CD4-positive, alpha-beta T cell (primary cell): ENCODE measurements at regions not wholly inside any gene's neighbourhood (a gene's known extent, or its start where the extent isn't known, plus 50 kb on each side); places are given as distances from the start of the nearest gene placed in this dataset.

Experiments used
- ATAC-seq: fragments of 200-7000 bp; cut with Tn5 transposase; one replicate; pipeline ENCODE4 v1.10.0; 2022; ENCODE audit warnings: mild to moderate bottlenecking; ENCODE audit not compliant: poor library complexity
- CTCF ChIA-PET: fragments of 350-600 bp; sonication (Branson Sonifier 250); formaldehyde crosslinking; loops from one replicate; lab custom pipeline; 2021; ENCODE audit warnings: antibody characterized with exemption, inconsistent platforms; lab: Charles Lee
- POLR2A ChIA-PET: fragments of 350-600 bp; sonication (Branson Sonifier 250); formaldehyde crosslinking; loops from one replicate; lab custom pipeline; 2021; ENCODE audit warnings: antibody characterized with exemption, inconsistent platforms; lab: Charles Lee
- DNase-seq, 14 experiments: peaks; one replicate each; pipeline ENCODE4 v3.0.0-alpha.2; 2013 to 2020; ENCODE audit warnings: mixed read lengths in 2 of 14
- H3K27ac ChIP-seq, 2 donors: one replicate each; pipeline versions ENCODE4 v1.5.1 to v1.7.0; 2013; ENCODE audit warnings: low read length in 2 of 2, low read depth in 1 of 2, mild to moderate bottlenecking in 1 of 2
- H3K27me3 ChIP-seq, 2 experiments: 1 replicate in 1 of 2; 2 replicates in 1 of 2; pipeline versions ENCODE4 v1.6.1 to v1.7.0; 2013; ENCODE audit warnings: low read length in 2 of 2, control low read depth in 1 of 2, mild to moderate bottlenecking in 1 of 2, moderate library complexity in 1 of 2; ENCODE audit not compliant: insufficient read depth in 2 of 2, control insufficient read depth in 1 of 2
- H3K36me3 ChIP-seq: one replicate; pipeline ENCODE4 v1.6.1; 2013; ENCODE audit warnings: low read length, control low read depth; ENCODE audit not compliant: insufficient read depth
- H3K4me1 ChIP-seq: one replicate; pipeline ENCODE4 v1.6.1; 2013; ENCODE audit warnings: low read length, control low read depth; ENCODE audit not compliant: insufficient read depth
- H3K4me3 ChIP-seq: one replicate; pipeline ENCODE4 v1.5.1; 2013; ENCODE audit warnings: mild to moderate bottlenecking, low read length, moderate library complexity
- H3K9me3 ChIP-seq, 2 experiments: 1 replicate in 1 of 2; 2 replicates in 1 of 2; pipeline versions ENCODE4 v1.6.1 to v1.7.0; 2013; ENCODE audit warnings: low read length in 2 of 2, mild to moderate bottlenecking in 2 of 2, control low read depth in 1 of 2, moderate library complexity in 1 of 2; ENCODE audit not compliant: control insufficient read depth in 1 of 2, insufficient read depth in 1 of 2
- H3K27ac Mint-ChIP-seq: one replicate; pipeline ENCODE4 v1.8.0; 2020; ENCODE audit warnings: mixed read lengths
- H3K27me3 Mint-ChIP-seq: one replicate; pipeline ENCODE4 v1.8.0; 2021; ENCODE audit warnings: mixed read lengths
- H3K36me3 Mint-ChIP-seq: one replicate; pipeline ENCODE4 v1.8.0; 2021; ENCODE audit warnings: low read depth, mixed read lengths
- H3K4me1 Mint-ChIP-seq: one replicate; pipeline ENCODE4 v1.8.0; 2021; ENCODE audit warnings: low read depth, mixed read lengths
- H3K4me3 Mint-ChIP-seq: one replicate; pipeline ENCODE4 v1.8.0; 2020; ENCODE audit warnings: mild to moderate bottlenecking, mixed read lengths
- H3K9me3 Mint-ChIP-seq: one replicate; pipeline ENCODE4 v1.8.0; 2020; ENCODE audit warnings: mixed read lengths
- intact Hi-C, 2 experiments: fragments of 100-400 bp; cut with DNase I in 1 of 2; cut with micrococcal nuclease in 1 of 2; formaldehyde crosslinking; loops; one replicate each; pipeline versions ENCODE4 v1.15.1 to v1.9.0; 2023 to 2025; cut with DNase I, micrococcal nuclease
- TF ChIP-seq, protein P1 (sequence below): fragments of 200-600 bp; IDR thresholded peaks from one replicate; pipeline ENCODE4 v1.8.0; 2022; ENCODE audit warnings: antibody characterized with exemption, mild to moderate bottlenecking

DNA sequence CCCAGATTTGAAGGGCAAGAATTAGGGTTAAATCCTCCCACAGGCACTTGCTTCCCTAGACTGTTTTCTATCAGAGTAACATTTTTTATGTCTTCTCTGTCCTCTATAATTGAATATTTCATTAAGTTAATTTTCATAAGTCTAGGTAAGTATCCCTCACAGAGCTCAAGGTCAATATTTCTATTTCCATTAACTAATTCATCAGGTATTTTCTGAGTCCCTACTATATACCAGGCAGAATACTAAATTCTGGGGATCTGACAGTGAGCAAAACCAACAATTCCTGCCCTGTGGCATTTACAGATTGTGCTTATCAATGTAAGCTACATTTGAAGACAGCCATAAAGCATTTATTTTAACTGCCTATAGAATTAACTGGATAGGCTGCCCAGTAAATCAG, 86.4 kb upstream of the RBBP8 start:
- intact Hi-C loops, result no loop called here
- POLR2A ChIA-PET, result no interaction called here
- H3K27me3 ChIP-seq, result peaks cover 0 to 4% of the 10 kb centered on the region in 2 experiments
- no peaks in the 10 kb centered on the region for H3K36me3 ChIP-seq
- Mint-ChIP-seq H3K27ac (no peak overlapping the region), H3K4me3 (no peak overlapping the region), H3K9me3 (no peaks in the 10 kb centered on the region), H3K27me3 (peaks cover 11% of the 10 kb centered on the region), H3K36me3 (no peaks in the 10 kb centered on the region), H3K4me1 (no peaks in the 10 kb centered on the region)
- TF ChIP-seq, protein P1, sequence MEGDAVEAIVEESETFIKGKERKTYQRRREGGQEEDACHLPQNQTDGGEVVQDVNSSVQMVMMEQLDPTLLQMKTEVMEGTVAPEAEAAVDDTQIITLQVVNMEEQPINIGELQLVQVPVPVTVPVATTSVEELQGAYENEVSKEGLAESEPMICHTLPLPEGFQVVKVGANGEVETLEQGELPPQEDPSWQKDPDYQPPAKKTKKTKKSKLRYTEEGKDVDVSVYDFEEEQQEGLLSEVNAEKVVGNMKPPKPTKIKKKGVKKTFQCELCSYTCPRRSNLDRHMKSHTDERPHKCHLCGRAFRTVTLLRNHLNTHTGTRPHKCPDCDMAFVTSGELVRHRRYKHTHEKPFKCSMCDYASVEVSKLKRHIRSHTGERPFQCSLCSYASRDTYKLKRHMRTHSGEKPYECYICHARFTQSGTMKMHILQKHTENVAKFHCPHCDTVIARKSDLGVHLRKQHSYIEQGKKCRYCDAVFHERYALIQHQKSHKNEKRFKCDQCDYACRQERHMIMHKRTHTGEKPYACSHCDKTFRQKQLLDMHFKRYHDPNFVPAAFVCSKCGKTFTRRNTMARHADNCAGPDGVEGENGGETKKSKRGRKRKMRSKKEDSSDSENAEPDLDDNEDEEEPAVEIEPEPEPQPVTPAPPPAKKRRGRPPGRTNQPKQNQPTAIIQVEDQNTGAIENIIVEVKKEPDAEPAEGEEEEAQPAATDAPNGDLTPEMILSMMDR, result no peak
- no peaks in the 10 kb centered on the region for H3K4me1 ChIP-seq
- H3K4me3 ChIP-seq, result no peak overlapping the region
- ATAC-seq, result no peak
- DNase-seq, result no peak
- CTCF ChIA-PET, result no interaction called here
- H3K9me3 ChIP-seq, result no peaks in the 10 kb centered on the region
- no peak overlapping the region for H3K27ac ChIP-seq

DNA sequence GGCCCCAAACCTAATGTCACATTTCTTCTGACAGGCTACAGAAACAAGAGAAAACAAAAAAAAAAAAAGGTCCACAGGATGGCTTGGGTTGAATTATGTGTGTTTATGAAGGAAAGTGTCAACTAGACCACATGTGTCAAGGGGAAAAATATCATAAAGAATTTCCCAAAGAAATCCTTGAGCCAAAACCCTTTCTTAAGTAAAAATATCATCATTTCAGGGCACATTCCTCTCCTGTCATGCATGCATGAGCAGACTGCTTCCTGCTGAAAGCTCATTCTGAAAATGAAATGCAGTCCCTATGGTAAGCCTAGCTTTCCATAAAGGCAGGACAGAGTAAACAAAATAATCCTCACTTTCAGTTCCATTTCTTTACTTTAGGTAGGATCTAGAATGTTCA, 85.7 kb upstream of the RBBP8 start:
- ChIA-PET POLR2A (no interaction called here), CTCF (no interaction called here)
- Histone ChIP-seq H3K9me3 (no peaks in the 10 kb centered on the region), H3K36me3 (no peaks in the 10 kb centered on the region), H3K4me3 (no peak overlapping the region), H3K27me3 (peaks cover 0 to 4% of the 10 kb centered on the region in 2 experiments), H3K27ac (no peak overlapping the region), H3K4me1 (no peaks in the 10 kb centered on the region)
- Mint-ChIP-seq H3K4me1 (no peaks in the 10 kb centered on the region), H3K27me3 (peaks cover 11% of the 10 kb centered on the region), H3K27ac (no peak overlapping the region), H3K36me3 (no peaks in the 10 kb centered on the region), H3K9me3 (no peaks in the 10 kb centered on the region), H3K4me3 (no peak overlapping the region)
- TF ChIP-seq, protein P1, result no peak
- no peak for ATAC-seq
- intact Hi-C loops, result no loop called here
- DNase-seq, result no peak

DNA sequence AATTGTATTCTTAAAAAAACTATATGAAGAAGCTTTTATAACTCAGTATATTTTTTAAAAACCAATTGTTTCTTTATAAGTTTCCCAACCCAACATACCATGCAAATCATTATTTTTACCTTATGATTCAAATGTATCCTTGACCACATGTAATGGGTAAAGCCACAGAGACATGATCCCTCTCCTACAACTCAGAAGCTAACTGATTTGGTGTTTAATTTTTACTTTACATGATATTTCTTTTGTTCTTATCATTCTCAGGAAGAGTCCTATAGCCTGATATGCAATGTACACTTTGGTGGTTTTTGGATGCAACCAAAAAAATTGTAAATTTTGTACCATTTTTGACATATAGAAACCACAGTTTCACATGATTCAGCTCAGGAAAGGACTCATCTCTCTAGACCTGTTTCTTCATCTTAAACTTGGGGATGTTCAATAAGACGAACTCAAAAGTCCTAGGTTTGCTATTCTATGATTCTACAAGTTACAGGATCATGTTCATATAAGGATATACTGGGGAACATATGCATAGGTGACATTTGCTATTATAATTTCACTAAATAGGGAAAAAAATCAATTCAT, 85.2 kb upstream of the RBBP8 start:
- Mint-ChIP-seq H3K9me3 (no peaks in the 10 kb centered on the region), H3K4me3 (no peak overlapping the region), H3K27ac (no peak overlapping the region), H3K4me1 (no peaks in the 10 kb centered on the region), H3K36me3 (no peaks in the 10 kb centered on the region), H3K27me3 (peaks cover 15% of the 10 kb centered on the region)
- TF ChIP-seq, protein P1, result no peak
- no peak for DNase-seq
- Histone ChIP-seq H3K9me3 (no peaks in the 10 kb centered on the region), H3K4me3 (no peak overlapping the region), H3K4me1 (no peaks in the 10 kb centered on the region), H3K27ac (no peak overlapping the region), H3K27me3 (peaks cover 0 to 4% of the 10 kb centered on the region in 2 experiments), H3K36me3 (no peaks in the 10 kb centered on the region)
- intact Hi-C loops, result no loop called here
- POLR2A ChIA-PET, result no interaction called here
- CTCF ChIA-PET, result no interaction called here
- no peak for ATAC-seq
